HG02885 (cell line): ENCODE measurements at regions not wholly inside any gene's neighbourhood (a gene's known extent, or its start where the extent isn't known, plus 50 kb on each side); places are given as distances from the start of the nearest gene placed in this dataset.
"Not testable (repeated sequence)": the region's sequence is repeated elsewhere in the genome, so short reads cannot be mapped to it uniquely, and the experiment has no call there.

Source experiments
- ATAC-seq: cut with Tn5 transposase; IDR thresholded peaks from one replicate; pipeline ENCODE4 v1.9.1; 2021; ENCODE audit warnings: mild to moderate bottlenecking; ENCODE audit not compliant: unreplicated experiment, poor library complexity

DNA sequence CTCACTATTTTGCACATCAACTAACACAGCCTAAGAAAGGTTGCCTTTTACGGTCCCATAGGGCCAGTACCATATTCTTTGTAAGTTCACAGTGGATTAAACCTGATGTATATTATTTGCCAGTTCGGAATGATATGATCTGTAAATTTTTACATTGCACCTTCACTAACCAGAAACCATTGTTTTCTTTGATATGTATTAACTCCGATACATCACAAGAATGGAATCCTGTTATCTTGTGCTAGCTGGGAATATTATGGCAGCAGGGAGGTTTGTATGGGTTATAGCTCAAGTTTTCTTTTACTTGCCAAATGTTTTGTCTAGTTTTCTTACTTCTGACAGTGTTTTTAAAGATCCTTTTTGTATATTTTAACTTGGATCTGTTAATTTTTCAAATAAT, 51.4 kb upstream of the S1PR1 start:
- no peak for ATAC-seq

DNA sequence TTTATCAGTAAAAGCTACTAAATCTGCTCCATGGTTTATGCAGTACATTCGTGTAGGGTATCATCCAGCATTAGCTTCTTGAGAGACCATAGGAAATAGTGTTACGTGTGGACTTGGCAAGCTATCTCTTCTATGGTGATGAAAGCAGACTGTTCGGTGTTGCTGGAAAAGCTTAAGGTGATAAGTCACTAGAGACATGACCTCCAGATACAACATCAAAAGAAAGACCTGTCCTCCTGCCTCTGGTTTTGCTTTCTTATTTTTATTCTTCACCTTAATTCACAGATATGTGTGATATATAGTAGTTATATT, 53.5 kb upstream of the S1PR1 start:
- no peak for ATAC-seq

DNA sequence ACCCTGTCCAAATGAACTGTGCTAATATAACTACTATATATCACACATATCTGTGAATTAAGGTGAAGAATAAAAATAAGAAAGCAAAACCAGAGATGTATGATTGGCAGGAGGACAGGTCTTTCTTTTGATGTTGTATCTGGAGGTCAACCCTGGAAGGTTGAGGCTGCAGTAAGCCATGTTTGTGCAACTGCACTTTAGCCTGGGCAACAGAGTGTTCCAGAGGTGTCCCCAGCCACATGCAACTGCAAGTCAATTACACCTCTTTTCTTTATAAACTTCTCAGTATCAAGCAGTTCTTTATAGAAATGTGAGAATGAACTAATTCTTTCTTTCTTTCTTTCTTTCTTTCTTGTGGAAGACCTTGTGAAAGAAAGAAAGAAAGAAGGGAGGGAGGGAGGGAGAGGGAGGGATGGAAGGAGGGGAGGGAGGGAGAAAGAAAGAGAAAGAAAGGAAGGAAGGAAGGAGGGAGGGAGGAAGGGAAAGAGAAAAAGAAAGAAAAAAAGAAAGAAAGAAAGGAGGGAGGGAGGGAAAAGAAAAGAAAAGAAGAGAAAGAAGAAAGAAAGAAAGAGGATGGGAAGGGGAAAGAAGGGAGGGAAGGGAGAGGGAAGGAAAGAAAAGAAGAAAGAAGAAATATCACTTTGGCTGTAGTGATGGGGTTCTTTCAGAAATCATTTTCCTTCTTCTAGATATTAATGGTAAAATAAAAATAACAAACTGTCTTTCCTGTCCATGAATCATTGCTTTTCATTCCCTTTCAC, 54.0 kb upstream of the S1PR1 start:
- no peak for ATAC-seq

DNA sequence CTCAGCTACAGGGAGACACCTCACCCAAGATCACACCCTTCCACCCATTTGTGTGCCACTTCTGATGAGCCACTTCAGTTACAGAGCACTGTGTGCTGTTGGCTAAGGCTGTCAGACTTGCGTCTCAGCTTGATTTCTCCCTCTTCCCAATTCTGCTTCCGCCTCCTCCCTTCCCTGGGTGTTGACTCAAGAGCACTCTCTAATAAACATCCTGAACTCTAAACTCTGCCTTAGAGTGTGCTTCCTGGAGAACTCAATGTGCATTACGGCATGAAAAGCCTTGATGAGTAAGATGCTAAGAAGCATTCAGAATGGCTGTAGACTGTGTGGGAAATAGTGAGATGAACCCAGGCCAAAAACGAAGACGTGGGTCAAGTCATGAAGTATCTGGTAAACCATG, 54.9 kb upstream of the S1PR1 start:
- ATAC-seq: no peak

DNA sequence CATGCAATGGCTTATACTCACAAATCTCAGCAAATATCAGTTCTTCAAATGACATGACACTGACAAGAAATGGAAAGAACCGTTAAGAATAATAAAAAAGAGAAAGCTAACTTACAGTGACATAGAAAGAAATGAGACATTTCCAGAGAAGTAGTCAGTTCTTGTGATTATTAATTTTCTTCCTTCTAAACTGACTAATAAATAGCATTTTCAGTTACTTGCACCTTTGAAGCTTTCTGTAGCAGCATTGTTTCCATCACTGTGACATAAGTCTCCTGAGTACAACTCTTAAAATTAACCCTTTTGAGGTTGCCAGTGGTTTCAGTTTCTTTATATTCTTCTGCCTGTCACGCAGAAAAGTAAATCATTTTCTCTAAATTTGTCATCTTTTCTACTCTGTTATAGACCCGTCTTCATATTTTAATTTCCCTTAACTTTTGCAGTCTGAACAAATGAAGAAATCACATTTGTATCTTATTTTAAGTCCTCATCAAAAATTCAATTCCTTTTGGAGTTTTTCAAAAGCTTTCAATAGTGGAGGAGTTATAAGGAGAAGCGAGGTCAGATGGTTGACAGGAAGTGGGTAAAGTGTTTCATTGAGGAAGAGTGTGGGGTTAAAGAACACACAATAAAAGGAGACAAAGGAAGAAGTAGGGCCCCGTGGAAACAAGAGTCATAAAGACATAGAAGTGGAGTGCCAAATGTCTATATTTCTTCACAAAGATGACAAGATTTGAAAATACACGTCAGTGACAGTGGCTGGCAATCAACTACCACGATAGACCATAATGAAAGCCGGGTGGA, 57.9 kb upstream of the S1PR1 start:
- ATAC-seq: peak; percentile 92

DNA sequence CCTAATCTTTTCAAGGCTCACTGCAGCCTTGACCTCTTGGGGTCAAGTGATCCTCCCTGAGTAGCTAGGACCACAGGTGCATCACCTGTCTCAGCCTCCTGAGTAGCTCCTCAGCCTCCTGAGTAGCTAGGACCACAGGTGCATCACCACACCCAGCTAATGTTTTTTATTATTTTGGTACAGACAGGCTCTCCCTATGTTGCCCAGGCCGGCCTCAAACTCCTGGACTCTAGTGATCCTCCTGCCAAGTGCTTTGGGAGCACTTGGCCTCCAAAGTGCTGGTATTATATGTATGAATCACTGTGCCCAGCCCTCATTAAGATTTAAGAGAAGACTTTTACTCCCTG, 58.5 kb upstream of the S1PR1 start:
- no peak for ATAC-seq

DNA sequence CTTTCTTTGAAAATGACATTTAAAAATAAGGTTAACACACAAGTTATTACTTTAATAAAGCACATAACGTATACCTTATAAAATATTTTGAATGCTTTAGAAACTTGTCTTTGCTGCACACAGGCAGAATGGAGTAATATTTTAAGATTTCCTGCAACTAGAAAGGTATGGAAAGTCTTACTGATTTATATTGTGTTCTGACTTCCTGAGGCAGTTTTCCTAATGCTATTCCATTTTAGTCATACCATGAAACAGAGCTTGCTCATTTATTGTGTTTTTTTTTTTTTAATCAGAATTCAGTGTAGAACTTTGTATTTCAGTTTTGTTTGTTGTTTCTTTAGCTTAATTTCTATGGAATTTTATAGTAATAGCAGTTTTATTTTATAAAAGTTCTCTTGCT, 60.9 kb upstream of the S1PR1 start:
- no peak for ATAC-seq

DNA sequence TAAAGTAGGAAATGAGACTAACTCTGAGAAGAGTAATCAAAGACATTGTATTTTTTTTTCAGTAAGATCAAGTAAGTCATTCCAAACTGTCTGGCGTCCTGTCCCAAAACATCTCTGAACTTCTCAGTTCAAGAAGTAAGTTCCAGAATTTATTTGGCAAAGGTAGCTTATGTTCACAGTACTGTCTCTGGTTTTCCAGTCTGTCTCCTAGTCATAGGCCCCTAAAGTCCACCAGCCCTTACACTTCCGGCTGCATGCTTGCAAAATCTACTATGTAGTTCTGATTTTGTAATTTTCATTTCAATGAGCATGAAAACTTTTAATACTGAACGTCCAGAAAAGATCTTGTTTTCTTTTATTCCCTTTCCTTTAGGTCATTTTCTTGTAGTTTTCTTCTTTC, 61.4 kb upstream of the S1PR1 start:
- no peak for ATAC-seq

DNA sequence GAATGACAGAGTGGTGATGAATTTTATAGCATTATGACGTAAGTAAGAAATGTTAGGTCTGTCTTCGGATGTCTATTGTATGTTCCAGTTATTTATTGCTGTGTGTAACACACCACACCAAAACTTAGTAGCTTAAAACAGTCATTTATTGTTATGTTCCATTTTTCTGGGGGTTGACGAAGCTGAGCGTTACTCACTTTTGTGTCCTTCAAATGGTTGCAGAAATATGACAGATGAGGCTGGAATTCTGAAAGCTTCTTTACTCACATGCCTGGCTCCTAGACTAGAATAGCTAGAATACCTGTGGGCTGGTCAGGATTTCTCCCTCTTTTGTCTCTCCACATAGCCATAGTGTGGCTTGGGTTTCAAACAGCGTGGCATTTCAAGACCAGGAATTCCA, 62.1 kb upstream of the S1PR1 start:
- no peak for ATAC-seq

DNA sequence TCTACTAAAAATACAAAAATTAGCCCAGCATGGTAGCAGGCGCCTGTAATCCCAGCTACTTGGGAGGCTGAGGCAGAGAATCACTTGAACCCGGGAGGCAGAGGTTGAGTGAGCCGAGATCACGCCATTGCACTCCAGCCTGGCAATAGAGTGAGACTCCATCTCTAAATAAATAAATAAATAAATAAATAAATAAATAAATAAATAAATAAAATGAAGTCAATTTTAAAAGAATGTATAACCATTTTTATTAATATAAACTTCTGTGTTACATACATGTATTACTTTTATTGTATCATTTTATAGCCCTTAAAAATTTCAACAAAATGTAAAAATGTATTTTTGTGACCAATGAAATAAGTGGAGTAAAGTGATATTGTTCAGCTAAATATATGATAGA, 62.5 kb upstream of the S1PR1 start:
- not testable (repeated sequence) for ATAC-seq

DNA sequence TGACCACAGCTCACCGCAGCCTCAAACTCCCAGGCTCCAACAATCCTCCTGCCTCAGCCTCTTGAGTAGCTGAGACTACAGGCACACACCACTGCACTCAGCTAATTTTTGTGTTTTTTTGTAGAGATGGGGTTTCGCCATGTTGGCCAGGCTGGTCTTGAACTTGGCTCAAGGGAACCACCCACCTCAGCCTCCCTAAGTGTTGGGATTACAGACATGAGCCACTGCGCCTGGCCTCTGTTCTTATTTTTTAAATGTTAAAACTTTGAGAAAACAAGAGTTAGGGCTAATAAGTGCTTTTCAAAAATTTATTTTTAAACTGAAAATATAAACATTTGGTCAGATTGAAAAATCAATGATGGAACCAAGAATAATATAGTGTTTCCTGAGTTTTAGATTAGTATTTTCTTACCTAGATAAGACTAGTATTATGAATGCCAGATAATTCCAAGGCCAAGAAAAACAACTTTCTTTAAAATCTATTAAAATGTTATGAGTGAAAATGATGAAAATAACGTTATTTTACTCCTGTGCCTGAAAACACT, 66.2 kb upstream of the S1PR1 start:
- ATAC-seq: no peak

DNA sequence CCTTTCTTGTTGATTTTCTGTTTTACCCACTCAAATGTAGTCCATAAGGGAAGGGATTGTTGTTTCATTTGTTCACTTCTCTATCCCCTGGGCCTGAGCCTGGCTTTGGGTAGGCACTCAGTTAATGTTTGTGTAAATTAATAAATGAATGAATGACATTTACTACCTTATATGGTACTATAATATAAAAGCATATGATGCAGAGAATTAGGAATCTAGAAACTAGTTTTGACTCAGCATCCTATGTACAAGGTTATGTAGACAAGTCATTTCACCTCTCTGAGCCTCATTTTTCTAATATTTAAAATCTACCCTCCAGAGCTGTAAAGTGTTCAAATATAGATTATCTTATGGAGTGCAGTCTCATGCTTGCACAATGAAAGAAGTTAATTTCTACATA, 68.9 kb upstream of the S1PR1 start:
- ATAC-seq: peak; percentile 68

DNA sequence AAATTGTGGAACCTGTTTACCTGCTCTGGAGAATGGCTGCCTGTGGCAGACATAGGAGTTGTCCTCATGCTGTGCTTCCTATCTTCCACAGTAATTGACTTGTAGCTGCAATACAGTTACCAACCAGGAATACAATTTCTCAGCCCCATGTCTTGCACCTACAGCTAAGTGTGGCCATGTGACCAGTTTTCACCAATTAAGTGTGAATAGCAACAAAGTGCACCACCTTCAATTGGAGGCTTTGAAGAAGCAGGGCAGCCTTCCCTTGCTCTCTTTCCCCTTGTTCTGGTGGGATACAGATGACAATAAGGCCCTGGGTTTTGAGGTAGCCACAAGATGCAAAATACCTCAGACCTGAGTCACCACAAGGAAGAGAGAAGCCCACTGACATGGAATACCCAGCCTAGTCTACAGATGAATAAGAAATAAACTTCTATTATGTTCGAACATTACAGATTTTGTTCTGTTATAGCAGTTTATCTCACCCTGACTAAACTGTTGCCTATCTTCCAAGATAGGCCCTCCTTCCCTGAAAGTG, 70.2 kb upstream of the S1PR1 start:
- ATAC-seq: no peak

DNA sequence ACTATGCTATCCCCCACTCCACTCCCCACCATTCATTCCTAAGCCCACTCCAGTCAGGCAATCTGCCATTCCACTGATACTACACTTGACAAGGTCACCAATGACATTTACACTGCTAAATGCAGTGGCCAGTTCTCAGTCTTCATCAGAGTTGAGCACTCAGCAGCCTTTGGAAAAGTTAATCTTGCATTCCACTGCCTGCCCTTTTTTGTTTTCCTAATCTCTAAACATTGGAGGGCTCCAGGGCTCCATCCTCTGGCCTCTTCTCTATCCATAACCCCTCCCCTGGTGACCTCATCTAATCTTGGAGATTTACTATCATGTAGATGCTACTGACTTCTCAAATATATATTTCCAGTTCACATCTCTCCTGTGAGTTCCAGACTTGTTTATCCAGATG, 70.9 kb upstream of the S1PR1 start:
- ATAC-seq: no peak

DNA sequence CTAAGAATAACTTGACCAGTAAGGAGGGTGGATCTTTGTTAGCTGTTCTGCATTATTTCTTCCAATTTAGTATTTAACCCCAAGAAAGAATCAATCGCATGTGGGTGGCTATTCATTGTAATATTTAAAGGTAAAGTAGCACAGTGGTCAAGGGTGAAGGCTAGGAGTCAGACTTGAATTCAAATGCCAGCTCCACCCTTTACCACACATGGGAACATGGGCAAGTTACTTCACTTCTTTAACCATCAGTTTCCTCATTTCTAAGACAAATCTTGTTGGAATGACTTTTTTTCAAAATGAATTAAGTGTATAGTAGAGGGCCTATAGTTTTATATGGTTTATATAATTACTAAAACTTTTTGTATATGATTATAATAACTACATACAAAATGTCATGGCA, 71.3 kb upstream of the S1PR1 start:
- ATAC-seq: no peak

DNA sequence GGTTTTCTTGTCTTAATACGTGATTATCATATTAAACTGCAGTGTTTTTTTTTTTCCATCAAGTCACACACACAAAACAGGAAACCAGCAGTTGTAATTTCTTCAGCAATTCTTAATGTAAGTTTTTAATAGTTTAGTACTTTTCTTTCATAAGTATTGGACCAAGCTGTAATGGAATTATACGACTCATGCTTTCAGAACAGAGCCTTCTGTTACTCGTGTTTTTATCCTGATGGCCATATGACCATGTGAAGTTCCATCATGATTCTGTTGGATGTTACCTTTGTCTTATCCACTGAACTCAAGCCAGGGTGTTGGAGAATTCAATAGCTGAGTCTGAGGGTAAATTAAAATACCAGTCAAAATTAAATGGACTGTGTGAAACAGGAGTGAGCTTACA, 72.0 kb upstream of the S1PR1 start:
- no peak for ATAC-seq

DNA sequence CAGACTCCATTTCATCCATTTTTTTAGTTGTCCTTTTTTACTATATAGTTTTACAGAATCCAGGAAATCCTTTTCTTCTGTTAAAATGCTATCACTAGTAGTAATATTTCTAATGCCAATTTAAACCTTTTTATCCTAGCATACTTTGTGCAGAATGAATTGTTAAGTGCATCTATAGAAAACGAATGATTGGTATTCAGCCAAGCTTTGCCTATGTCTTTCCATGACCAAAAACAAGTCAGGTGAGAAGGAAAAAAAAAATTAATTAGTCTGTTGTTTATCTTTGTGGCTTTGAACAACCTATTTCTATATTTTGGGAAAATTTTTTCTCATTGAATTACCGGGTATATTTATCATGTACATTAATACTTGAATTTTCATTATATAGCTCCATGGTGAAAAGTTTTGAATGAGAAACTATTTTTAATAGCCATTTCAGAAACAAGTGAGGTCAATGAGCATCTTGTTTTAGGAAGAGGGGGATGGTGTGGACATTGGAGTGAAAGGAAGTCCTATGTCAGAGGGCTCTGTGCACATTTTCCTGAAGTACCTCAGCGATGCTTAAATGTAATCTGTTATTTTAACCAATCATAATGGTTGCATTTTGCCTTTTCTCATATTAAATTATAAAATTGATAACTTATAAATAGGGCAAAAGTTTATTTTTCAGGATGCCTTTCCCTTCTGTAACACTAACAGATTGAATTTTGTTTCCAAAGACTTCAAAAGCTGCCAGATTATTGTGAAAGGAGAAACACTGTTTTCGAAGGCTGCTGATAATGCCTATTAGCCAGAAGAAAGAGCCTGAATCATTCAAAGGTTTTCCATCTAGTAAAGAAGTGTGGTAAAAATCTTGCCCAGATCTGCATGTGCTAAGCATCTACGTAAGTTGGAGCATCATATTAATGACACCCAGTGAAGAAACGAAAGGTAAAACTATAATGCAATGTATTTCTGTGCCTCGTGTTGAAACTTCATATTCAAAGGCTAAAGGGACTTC, 73.8 kb upstream of the S1PR1 start:
- no peak for ATAC-seq

DNA sequence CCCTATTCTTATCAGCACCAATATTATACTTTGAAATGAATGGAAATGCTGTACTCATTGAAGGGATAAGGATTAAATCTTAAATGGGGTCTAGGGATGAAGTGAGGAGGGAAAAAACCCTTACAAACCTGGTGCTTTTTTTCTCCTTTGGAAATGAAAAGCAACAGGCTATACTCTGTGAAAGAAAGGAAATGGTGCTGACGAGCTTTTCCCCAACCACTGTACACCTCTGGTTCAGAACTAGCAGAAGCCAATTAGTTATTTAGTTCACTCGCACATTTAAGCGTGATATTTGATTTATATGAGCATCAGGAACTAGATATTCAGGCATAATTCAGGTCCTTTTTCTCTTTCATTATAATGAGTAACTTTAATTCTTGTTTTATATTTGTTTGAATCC, 74.5 kb upstream of the S1PR1 start:
- no peak for ATAC-seq

DNA sequence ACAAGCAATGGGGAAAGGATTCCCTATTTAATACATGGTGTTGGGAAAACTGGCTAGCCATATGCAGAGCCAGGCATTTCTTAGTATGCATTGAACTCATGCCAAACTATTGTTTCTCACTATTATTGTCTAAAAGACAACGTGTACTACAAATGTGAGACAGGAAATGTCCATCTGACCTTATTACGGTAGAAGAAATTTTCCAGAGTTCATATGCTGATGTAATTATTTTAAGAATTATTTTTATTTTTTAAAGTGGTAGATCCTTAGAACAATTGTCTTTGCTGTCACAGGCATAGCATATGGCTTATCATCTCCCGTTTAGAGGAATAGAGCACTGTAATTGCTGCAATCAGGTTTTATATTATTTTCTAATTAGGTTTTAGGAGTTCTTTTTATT, 75.2 kb upstream of the S1PR1 start:
- ATAC-seq: no peak

DNA sequence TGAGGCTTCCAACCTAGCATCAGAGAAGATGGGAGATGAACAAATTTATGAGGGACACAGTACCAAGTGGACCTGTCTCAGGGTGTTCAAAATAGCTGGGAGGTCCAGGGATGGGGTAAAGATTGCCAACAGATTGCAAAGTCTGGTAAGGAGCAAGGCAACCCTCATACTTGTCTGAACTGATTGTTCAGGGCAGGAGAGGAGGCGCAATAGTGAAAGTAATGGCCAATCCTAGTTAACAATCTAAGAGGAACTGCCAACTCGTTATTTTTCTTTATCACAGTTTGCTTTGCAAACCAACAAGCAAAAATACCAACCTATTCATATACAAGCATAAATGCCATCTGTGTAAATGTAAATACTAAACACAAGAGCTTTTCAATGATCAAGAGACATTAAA, 78.4 kb upstream of the S1PR1 start:
- ATAC-seq: no peak

DNA sequence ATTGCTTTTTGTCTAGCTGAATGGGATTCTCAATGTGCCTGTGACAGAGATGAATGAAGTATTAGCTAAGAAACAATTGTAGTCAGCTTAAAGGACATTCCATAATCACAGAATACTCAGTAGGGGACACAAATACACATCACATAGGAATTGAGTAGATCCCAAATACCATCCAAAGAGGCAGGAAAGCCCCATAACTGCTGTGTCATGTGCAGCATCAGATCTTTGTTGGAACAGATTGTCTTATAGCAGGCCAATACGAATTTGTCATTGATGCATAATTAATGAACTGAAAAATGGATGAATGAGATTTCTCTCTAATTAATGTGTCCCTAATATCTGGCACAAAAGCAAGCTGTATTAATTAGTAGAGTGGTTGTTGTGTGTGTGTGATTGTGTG, 82.3 kb upstream of the S1PR1 start:
- ATAC-seq: no peak
